HG03457 (cell line): ENCODE measurements at regions not wholly inside any gene's neighbourhood (a gene's known extent, or its start where the extent isn't known, plus 50 kb on each side); places are given as distances from the start of the nearest gene placed in this dataset.

Experiments
- ATAC-seq: cut with Tn5 transposase; IDR thresholded peaks from one replicate; pipeline ENCODE4 v1.9.1; 2021; ENCODE audit warnings: moderate number of reproducible peaks; ENCODE audit not compliant: unreplicated experiment

GRCh38 chr12:78403136-78403535 lies 461.4 kb upstream of the SYT1 start:
- ATAC-seq: no peak

- ATAC-seq: no peak
These were observed 460.9 kb upstream of the SYT1 start for GRCh38 chr12:78403681-78404080.

GRCh38 chr12:78406213-78406612 lies 458.4 kb upstream of the SYT1 start:
- ATAC-seq: no peak

- ATAC-seq: peak; percentile 87
These were observed 457.7 kb upstream of the SYT1 start for GRCh38 chr12:78406828-78407227.

- no peak for ATAC-seq
These were observed 456.9 kb upstream of the SYT1 start for GRCh38 chr12:78407722-78408121.

- no peak for ATAC-seq
These were observed 450.5 kb upstream of the SYT1 start for GRCh38 chr12:78414071-78414470.

- ATAC-seq: no peak
These were observed 445.7 kb upstream of the SYT1 start for GRCh38 chr12:78418919-78419318.

- no peak for ATAC-seq
These were observed 445.1 kb upstream of the SYT1 start for GRCh38 chr12:78419513-78419912.

GRCh38 chr12:78420991-78421390 lies 443.6 kb upstream of the SYT1 start:
- ATAC-seq: no peak

GRCh38 chr12:78430551-78430950 lies 434.0 kb upstream of the SYT1 start:
- no peak for ATAC-seq

- ATAC-seq: no peak
These were observed 432.6 kb upstream of the SYT1 start for GRCh38 chr12:78431931-78432330.

GRCh38 chr12:78439666-78440065 lies 424.9 kb upstream of the SYT1 start:
- ATAC-seq: no peak

- no peak for ATAC-seq
These were observed 422.7 kb upstream of the SYT1 start for GRCh38 chr12:78441737-78442453.

GRCh38 chr12:78442454-78442801 lies 422.1 kb upstream of the SYT1 start:
- no peak for ATAC-seq

- ATAC-seq: no peak
These were observed 418.0 kb upstream of the SYT1 start for GRCh38 chr12:78446555-78446954.

GRCh38 chr12:78447373-78447772 lies 417.2 kb upstream of the SYT1 start:
- no peak for ATAC-seq

- ATAC-seq: no peak
These were observed 415.9 kb upstream of the SYT1 start for GRCh38 chr12:78448692-78449091.

GRCh38 chr12:78455991-78456390 lies 408.6 kb upstream of the SYT1 start:
- ATAC-seq: no peak

GRCh38 chr12:78457938-78458337 lies 406.6 kb upstream of the SYT1 start:
- ATAC-seq: peak; percentile 99

- ATAC-seq: no peak
These were observed 394.0 kb upstream of the SYT1 start for GRCh38 chr12:78470354-78471195.

- ATAC-seq: no peak
These were observed 391.4 kb upstream of the SYT1 start for GRCh38 chr12:78473136-78473535.

- no peak for ATAC-seq
These were observed 391.0 kb upstream of the SYT1 start for GRCh38 chr12:78473561-78473960.
